OCI-LY1 (cell line): ENCODE measurements at regions not wholly inside any gene's neighbourhood (a gene's known extent, or its start where the extent isn't known, plus 50 kb on each side); places are given as distances from the start of the nearest gene placed in this dataset.

Experiments used
- H2AFZ ChIP-seq: fragments of 200-600 bp; sonication (generic), shearing (Covaris generic); 2 replicates; pipeline ENCODE4 v1.6.0; 2014; ENCODE audit warnings: antibody characterized with exemption, mild to moderate bottlenecking, low read length
- H3F3A ChIP-seq: fragments of 200-600 bp; sonication (generic), shearing (Covaris generic); 2 replicates; pipeline ENCODE4 v1.6.0; 2014; ENCODE audit warnings: mild to moderate bottlenecking, antibody characterized with exemption, low read length, moderate library complexity; ENCODE audit not compliant: insufficient read depth
- H3K27ac ChIP-seq: fragments of 200-600 bp; sonication (generic); 2 replicates; pipeline ENCODE4 v1.5.1; 2014; ENCODE audit warnings: low read length, mixed run types, mild to moderate bottlenecking, low read depth; ENCODE audit not compliant: poor library complexity, severe bottlenecking
- H3K27me3 ChIP-seq: fragments of 200-600 bp; sonication (generic); 2 replicates; pipeline ENCODE4 v1.6.0; 2014; ENCODE audit warnings: antibody characterized with exemption, mild to moderate bottlenecking, low read length, moderate library complexity; ENCODE audit not compliant: insufficient read depth
- H3K36me3 ChIP-seq: fragments of 200-600 bp; sonication (generic); 2 replicates; pipeline ENCODE4 v1.6.1; 2014; ENCODE audit warnings: mild to moderate bottlenecking, antibody characterized with exemption, low read length, moderate library complexity, mixed read lengths; ENCODE audit not compliant: insufficient read depth
- H3K4me1 ChIP-seq: fragments of 200-600 bp; sonication (generic); 2 replicates; pipeline ENCODE4 v1.5.1; 2014; ENCODE audit warnings: mild to moderate bottlenecking, low read length, moderate library complexity; ENCODE audit not compliant: insufficient read depth, severe bottlenecking
- H3K4me2 ChIP-seq: fragments of 200-600 bp; sonication (generic), shearing (Covaris generic); 2 replicates; pipeline ENCODE4 v1.6.1; 2014; ENCODE audit warnings: low read length
- H3K4me3 ChIP-seq: fragments of 200-600 bp; sonication (generic); 2 replicates; pipeline ENCODE4 v1.5.1; 2014; ENCODE audit warnings: low read length, low read depth, mild to moderate bottlenecking, mixed read lengths; ENCODE audit not compliant: poor library complexity, severe bottlenecking
- H3K79me2 ChIP-seq: fragments of 200-600 bp; shearing (Covaris generic); 2 replicates; pipeline ENCODE4 v1.6.1; 2016; ENCODE audit warnings: mixed run types, low read length, mixed read lengths; ENCODE audit not compliant: insufficient read depth
- H3K9ac ChIP-seq: fragments of 200-600 bp; sonication (generic), shearing (Covaris generic); 2 replicates; pipeline ENCODE4 v1.6.1; 2014; ENCODE audit warnings: mild to moderate bottlenecking, low read length, mixed read lengths
- H3K9me2 ChIP-seq: fragments of 200-600 bp; sonication (generic), shearing (Covaris generic); 2 replicates; pipeline ENCODE4 v1.6.1; 2014; ENCODE audit warnings: low read depth, mild to moderate bottlenecking, low read length, mixed read lengths
- H3K9me3 ChIP-seq: fragments of 200-600 bp; shearing (Covaris generic); 2 replicates; pipeline ENCODE4 v1.6.1; 2014; ENCODE audit warnings: low read length, mixed read lengths
- H4K20me1 ChIP-seq: fragments of 200-600 bp; sonication (generic), shearing (Covaris generic); 2 replicates; pipeline ENCODE4 v1.6.0; 2016; ENCODE audit warnings: mild to moderate bottlenecking, low read length; ENCODE audit not compliant: insufficient read depth
- CTCF ChIP-seq: fragments of 200-600 bp; sonication (generic), shearing (Covaris generic); IDR thresholded peaks from 2 replicates; pipeline ENCODE4 v1.5.1; 2017; ENCODE audit warnings: mild to moderate bottlenecking, antibody characterized with exemption, low read length, moderate library complexity, mixed read lengths
- EZH2 ChIP-seq: fragments of 200-600 bp; sonication (generic), shearing (Covaris generic); IDR thresholded peaks from 2 replicates; pipeline ENCODE4 v1.8.0; 2017; ENCODE audit warnings: borderline replicate concordance, mixed run types, mild to moderate bottlenecking, antibody characterized with exemption, low read length, moderate library complexity, mixed read lengths

- H3K9me3 ChIP-seq = no peaks in the 10 kb centered on the region
- no peaks in the 10 kb centered on the region for H3K9me2 ChIP-seq
- peaks cover 3% of the 10 kb centered on the region; the same call in 1 of the 2 replicates for H3K27me3 ChIP-seq
- no peak overlapping the region for H3K4me3 ChIP-seq
- H3K4me2 ChIP-seq = no peak overlapping the region
- no peak overlapping the region for H3K9ac ChIP-seq
- no peak overlapping the region for H3K27ac ChIP-seq
- no peak overlapping the region for H2AFZ ChIP-seq
- H3K36me3 ChIP-seq = no peaks in the 10 kb centered on the region
- TF ChIP-seq CTCF = no peak
- no peak for TF ChIP-seq EZH2
- H3K4me1 ChIP-seq = no peaks in the 10 kb centered on the region
- H3K79me2 ChIP-seq = no peaks in the 10 kb centered on the region
- H3F3A ChIP-seq = no peaks in the 10 kb centered on the region
- H4K20me1 ChIP-seq = no peaks in the 10 kb centered on the region
These were observed 162.3 kb downstream of the PTCSC3 start for GRCh38 chr14:36014236-36014635.

- H4K20me1 ChIP-seq = no peaks in the 10 kb centered on the region
- H3K27me3 ChIP-seq = peaks cover 3% of the 10 kb centered on the region; the same call in 1 of the 2 replicates
- TF ChIP-seq CTCF = no peak
- no peak for TF ChIP-seq EZH2
- H3K9me3 ChIP-seq = no peaks in the 10 kb centered on the region
- no peaks in the 10 kb centered on the region for H3K36me3 ChIP-seq
- H3K9me2 ChIP-seq = no peaks in the 10 kb centered on the region
- no peak overlapping the region for H3K4me3 ChIP-seq
- no peaks in the 10 kb centered on the region for H3K79me2 ChIP-seq
- H3F3A ChIP-seq = no peaks in the 10 kb centered on the region
- H3K9ac ChIP-seq = no peak overlapping the region
- no peaks in the 10 kb centered on the region for H3K4me1 ChIP-seq
- no peak overlapping the region for H3K4me2 ChIP-seq
- H2AFZ ChIP-seq = no peak overlapping the region
- H3K27ac ChIP-seq = no peak overlapping the region
These were observed 163.0 kb downstream of the PTCSC3 start for GRCh38 chr14:36013483-36013882.

DNA sequence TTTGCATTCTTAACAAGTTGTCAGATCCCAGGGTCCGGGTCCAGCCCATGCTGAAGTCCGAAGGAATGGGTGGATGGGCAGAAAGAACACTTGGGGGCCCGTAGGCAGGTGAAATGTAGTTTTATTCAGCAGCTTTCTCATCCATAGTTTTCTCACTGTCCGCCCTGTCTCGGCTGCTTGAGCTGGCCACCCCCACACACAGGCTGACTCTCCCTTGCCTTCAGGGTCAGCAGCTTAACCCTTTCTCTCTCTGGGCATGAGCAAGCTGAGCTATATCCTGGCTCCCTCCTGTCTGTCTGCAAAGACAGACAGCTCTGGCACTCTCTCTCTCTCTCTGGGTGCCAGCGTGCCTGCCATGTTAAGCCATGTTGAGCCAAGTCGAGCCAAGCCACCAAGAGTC lies 163.9 kb downstream of the PTCSC3 start:
- H3K9me3 ChIP-seq = no peaks in the 10 kb centered on the region
- no peaks in the 10 kb centered on the region for H3K4me1 ChIP-seq
- H3K4me3 ChIP-seq = no peak overlapping the region
- no peak overlapping the region for H3K27ac ChIP-seq
- H3K36me3 ChIP-seq = no peaks in the 10 kb centered on the region
- no peak overlapping the region for H3K4me2 ChIP-seq
- TF ChIP-seq CTCF (no peak), EZH2 (no peak)
- H4K20me1 ChIP-seq = no peaks in the 10 kb centered on the region
- no peak overlapping the region for H2AFZ ChIP-seq
- no peaks in the 10 kb centered on the region for H3F3A ChIP-seq
- peaks cover 3% of the 10 kb centered on the region; the same call in 1 of the 2 replicates for H3K27me3 ChIP-seq
- H3K9me2 ChIP-seq = no peaks in the 10 kb centered on the region
- no peaks in the 10 kb centered on the region for H3K79me2 ChIP-seq
- no peak overlapping the region for H3K9ac ChIP-seq
